ENCODE measurements at regions not wholly inside any gene's neighbourhood (a gene's known extent, or its start where the extent isn't known, plus 50 kb on each side); places are given as distances from the start of the nearest gene placed in this dataset.

GRCh38 chr5:168110384-168110783 lies 181.1 kb upstream of the WWC1 start:
- TF ChIP-seq, protein P1, sequence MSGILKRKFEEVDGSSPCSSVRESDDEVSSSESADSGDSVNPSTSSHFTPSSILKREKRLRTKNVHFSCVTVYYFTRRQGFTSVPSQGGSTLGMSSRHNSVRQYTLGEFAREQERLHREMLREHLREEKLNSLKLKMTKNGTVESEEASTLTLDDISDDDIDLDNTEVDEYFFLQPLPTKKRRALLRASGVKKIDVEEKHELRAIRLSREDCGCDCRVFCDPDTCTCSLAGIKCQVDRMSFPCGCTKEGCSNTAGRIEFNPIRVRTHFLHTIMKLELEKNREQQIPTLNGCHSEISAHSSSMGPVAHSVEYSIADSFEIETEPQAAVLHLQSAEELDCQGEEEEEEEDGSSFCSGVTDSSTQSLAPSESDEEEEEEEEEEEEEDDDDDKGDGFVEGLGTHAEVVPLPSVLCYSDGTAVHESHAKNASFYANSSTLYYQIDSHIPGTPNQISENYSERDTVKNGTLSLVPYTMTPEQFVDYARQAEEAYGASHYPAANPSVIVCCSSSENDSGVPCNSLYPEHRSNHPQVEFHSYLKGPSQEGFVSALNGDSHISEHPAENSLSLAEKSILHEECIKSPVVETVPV (CRISPR knock-in tag; IDR thresholded peaks at IDR 0.05), result no peak
- TF ChIP-seq SNAI2 (CRISPR knock-in tag; IDR thresholded peaks at IDR 0.05) (no peak), GLIS3 (CRISPR knock-in tag; IDR thresholded peaks at IDR 0.05) (no peak), TCF4 (CRISPR knock-in tag; IDR thresholded peaks at IDR 0.05; ENCODE audit: borderline replicate concordance) (no peak), PATZ1 (CRISPR knock-in tag; IDR thresholded peaks at IDR 0.05; ENCODE audit: borderline replicate concordance) (no peak), ZNF565 (CRISPR knock-in tag; conservative IDR thresholded peaks at IDR 0.05; ENCODE audit: low read depth) (no peak), ZFP30 (CRISPR knock-in tag; IDR thresholded peaks at IDR 0.05) (no peak), BACH2 (CRISPR knock-in tag; IDR thresholded peaks at IDR 0.05; ENCODE audit: borderline replicate concordance) (no peak)
- TF ChIP-seq, protein P2, sequence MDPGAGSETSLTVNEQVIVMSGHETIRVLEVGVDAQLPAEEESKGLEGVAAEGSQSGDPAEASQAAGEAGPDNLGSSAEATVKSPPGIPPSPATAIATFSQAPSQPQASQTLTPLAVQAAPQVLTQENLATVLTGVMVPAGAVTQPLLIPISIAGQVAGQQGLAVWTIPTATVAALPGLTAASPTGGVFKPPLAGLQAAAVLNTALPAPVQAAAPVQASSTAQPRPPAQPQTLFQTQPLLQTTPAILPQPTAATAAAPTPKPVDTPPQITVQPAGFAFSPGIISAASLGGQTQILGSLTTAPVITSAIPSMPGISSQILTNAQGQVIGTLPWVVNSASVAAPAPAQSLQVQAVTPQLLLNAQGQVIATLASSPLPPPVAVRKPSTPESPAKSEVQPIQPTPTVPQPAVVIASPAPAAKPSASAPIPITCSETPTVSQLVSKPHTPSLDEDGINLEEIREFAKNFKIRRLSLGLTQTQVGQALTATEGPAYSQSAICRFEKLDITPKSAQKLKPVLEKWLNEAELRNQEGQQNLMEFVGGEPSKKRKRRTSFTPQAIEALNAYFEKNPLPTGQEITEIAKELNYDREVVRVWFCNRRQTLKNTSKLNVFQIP (CRISPR knock-in tag; IDR thresholded peaks at IDR 0.05; ENCODE audit: borderline replicate concordance, low read depth), result no peak

All from SK-N-SH treated with all-trans-retinoic acid at 6 μM for 48 hours (cell line).